PC-9 (cell line): ENCODE measurements at regions not wholly inside any gene's neighbourhood (a gene's known extent, or its start where the extent isn't known, plus 50 kb on each side); places are given as distances from the start of the nearest gene placed in this dataset.

Experiments
- BruUV-seq: library from RNA; stranded (reverse); fragments of 400-500 nt; replicated peaks from 2 replicates; lab custom pipeline; 2021; lab: Mats Ljungman, UMichigan
- CTCF ChIA-PET: fragments of 300-600 bp; sonication (Branson Sonifier 250); formaldehyde crosslinking; loops from one replicate; lab custom pipeline; 2022; ENCODE audit warnings: antibody characterized with exemption; lab: Charles Lee
- POLR2A ChIA-PET: fragments of 300-600 bp; sonication (Branson Sonifier 250); formaldehyde crosslinking; loops from one replicate; lab custom pipeline; 2022; ENCODE audit warnings: antibody characterized with exemption; ENCODE audit not compliant: unreplicated experiment; lab: Charles Lee
- DNase-seq, 2 experiments: peaks; one replicate each; pipeline versions ENCODE4 v3.0.0 to v3.0.0-alpha.2; 2015 to 2022; ENCODE audit warnings: mixed read lengths in 1 of 2
- H2AFZ ChIP-seq: fragments of 200-600 bp; sonication (generic); 2 replicates; pipeline ENCODE4 v1.8.1; 2017; ENCODE audit warnings: antibody characterized with exemption
- H3F3A ChIP-seq: fragments of 200-600 bp; sonication (generic); 2 replicates; pipeline ENCODE4 v1.8.1; 2017; ENCODE audit warnings: antibody characterized with exemption, mild to moderate bottlenecking, low read depth; ENCODE audit not compliant: insufficient read depth
- H3K27ac ChIP-seq: fragments of 200-600 bp; sonication (generic); 2 replicates; pipeline ENCODE4 v1.6.1; 2016; ENCODE audit warnings: mixed run types
- H3K27me3 ChIP-seq: fragments of 200-600 bp; sonication (generic); 2 replicates; pipeline ENCODE4 v1.6.1; 2016; ENCODE audit warnings: low read depth, mixed run types; ENCODE audit not compliant: insufficient read depth
- H3K36me3 ChIP-seq: fragments of 200-600 bp; sonication (generic); 2 replicates; pipeline ENCODE4 v1.6.1; 2016; ENCODE audit warnings: low read depth, mixed run types
- H3K4me1 ChIP-seq: fragments of 200-600 bp; sonication (generic); replicated peaks from 2 replicates; pipeline ENCODE4 v1.6.1; 2016; ENCODE audit warnings: mixed run types; ENCODE audit not compliant: insufficient read depth
- H3K4me2 ChIP-seq: fragments of 200-600 bp; sonication (generic); 2 replicates; pipeline ENCODE4 v1.6.1; 2017; ENCODE audit warnings: mixed run types
- H3K4me3 ChIP-seq: fragments of 200-600 bp; sonication (generic); 2 replicates; pipeline ENCODE4 v1.6.1; 2016; ENCODE audit warnings: mixed run types
- H3K79me2 ChIP-seq: fragments of 200-600 bp; sonication (generic); 2 replicates; pipeline ENCODE4 v1.6.1; 2017; ENCODE audit warnings: low read depth, mixed run types
- H3K9me2 ChIP-seq: fragments of 200-600 bp; sonication (generic); 2 replicates; pipeline ENCODE4 v1.8.1; 2017; ENCODE audit warnings: mild to moderate bottlenecking; ENCODE audit not compliant: insufficient read depth
- H3K9me3 ChIP-seq: fragments of 200-600 bp; sonication (generic); 2 replicates; pipeline ENCODE4 v1.8.1; 2016; ENCODE audit warnings: low read depth; ENCODE audit not compliant: insufficient read depth
- H4K20me1 ChIP-seq: fragments of 200-600 bp; sonication (generic); 2 replicates; pipeline ENCODE4 v1.8.1; 2017; ENCODE audit not compliant: insufficient read depth
- EZH2 ChIP-seq: fragments of 200-600 bp; sonication (generic); IDR thresholded peaks from 2 replicates; pipeline ENCODE4 v1.8.0; 2017; ENCODE audit warnings: antibody characterized with exemption, low read depth
- intact Hi-C: fragments of 100-400 bp; cut with micrococcal nuclease; formaldehyde crosslinking; loops from one replicate; pipeline ENCODE4 v1.10.0; 2022; ENCODE audit not compliant: unreplicated experiment
- TF ChIP-seq, protein P1 (sequence below): fragments of 200-600 bp; sonication (generic); conservative IDR thresholded peaks from 2 replicates; pipeline ENCODE4 v1.6.1; 2017; ENCODE audit warnings: mixed run types, antibody characterized with exemption, mild to moderate bottlenecking, moderate library complexity

DNA sequence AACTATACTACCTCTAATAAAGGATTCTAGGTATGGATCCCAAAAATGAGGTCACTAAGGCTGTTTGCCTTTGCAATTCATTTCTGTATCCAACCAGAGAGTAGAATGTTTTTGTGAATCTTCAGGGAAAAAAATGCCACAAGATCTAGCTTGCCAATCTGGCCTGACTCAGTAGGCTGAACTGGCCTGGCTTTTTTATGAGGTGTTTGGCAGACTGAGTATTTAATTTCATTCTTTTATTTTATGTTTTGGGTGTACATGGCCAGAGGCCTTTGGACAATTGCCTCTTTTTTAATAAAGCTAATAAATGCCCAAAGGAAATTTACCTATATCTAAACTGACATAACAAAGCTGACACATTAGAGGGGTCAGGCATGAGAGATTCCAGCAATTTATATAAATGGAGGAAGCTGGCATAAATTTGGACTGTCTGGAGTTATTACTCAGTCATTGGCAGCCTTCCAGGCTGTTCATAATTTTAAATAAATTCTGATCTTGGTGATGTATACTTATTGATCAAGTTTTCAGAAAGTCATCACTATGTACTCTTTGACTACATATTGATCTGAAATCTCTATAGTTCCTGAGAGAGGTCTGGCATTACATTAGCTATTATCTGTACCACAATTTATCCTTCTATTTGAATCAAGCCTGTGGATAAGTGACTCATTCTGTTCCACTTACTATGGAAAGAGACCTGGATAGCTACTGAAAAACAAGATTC, 376.4 kb upstream of the NOCT start:
- intact Hi-C loops, result no loop called here
- no peak overlapping the region for H3K4me3 ChIP-seq
- CTCF ChIA-PET, result no interaction called here
- H3K27me3 ChIP-seq, result no peaks in the 10 kb centered on the region
- no TSS peak for BruUV-seq
- H3K79me2 ChIP-seq, result no peaks in the 10 kb centered on the region
- no peaks in the 10 kb centered on the region for H4K20me1 ChIP-seq
- H3K9me2 ChIP-seq, result no peaks in the 10 kb centered on the region
- no peak for DNase-seq
- no peaks in the 10 kb centered on the region for H3F3A ChIP-seq
- H3K9me3 ChIP-seq, result no peaks in the 10 kb centered on the region
- POLR2A ChIA-PET, result interaction anchor here (0.6 kb wide), 1 partner anchor 294 kb away, joined by 5 read pairs; no protein-coding TSS in a partner anchor
- H3K4me1 ChIP-seq, result no peaks in the 10 kb centered on the region
- TF ChIP-seq EZH2, result no peak
- TF ChIP-seq, protein P1, sequence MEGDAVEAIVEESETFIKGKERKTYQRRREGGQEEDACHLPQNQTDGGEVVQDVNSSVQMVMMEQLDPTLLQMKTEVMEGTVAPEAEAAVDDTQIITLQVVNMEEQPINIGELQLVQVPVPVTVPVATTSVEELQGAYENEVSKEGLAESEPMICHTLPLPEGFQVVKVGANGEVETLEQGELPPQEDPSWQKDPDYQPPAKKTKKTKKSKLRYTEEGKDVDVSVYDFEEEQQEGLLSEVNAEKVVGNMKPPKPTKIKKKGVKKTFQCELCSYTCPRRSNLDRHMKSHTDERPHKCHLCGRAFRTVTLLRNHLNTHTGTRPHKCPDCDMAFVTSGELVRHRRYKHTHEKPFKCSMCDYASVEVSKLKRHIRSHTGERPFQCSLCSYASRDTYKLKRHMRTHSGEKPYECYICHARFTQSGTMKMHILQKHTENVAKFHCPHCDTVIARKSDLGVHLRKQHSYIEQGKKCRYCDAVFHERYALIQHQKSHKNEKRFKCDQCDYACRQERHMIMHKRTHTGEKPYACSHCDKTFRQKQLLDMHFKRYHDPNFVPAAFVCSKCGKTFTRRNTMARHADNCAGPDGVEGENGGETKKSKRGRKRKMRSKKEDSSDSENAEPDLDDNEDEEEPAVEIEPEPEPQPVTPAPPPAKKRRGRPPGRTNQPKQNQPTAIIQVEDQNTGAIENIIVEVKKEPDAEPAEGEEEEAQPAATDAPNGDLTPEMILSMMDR, result no peak
- H3K4me2 ChIP-seq, result no peak overlapping the region
- H3K36me3 ChIP-seq, result no peaks in the 10 kb centered on the region
- H2AFZ ChIP-seq, result no peak overlapping the region
- H3K27ac ChIP-seq, result no peak overlapping the region

DNA sequence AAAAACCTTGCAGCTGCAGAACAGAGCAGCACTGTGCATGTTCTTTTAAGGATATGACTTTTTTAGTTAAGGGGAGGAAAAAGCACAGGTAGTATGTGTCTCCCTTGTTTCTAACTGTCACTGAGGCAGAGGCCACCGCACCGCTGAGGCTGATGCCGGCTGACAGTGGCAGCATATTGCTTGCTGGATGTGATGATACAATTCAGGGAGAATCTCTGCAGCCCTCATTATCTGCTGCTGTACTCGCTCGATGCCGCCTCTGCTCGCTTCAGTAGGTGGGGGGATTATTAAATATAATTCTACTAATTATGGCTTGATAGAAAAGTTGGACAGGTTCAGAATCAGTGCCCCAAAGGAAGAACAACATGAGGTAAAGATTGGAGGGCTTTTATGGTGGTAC, 378.8 kb upstream of the NOCT start:
- Histone ChIP-seq H3K9me3 (no peaks in the 10 kb centered on the region), H3K27me3 (no peaks in the 10 kb centered on the region), H3K27ac (no peak overlapping the region), H3K4me3 (no peak overlapping the region), H3K4me2 (no peak overlapping the region), H3K4me1 (no peaks in the 10 kb centered on the region), H2AFZ (no peak overlapping the region), H3K79me2 (no peaks in the 10 kb centered on the region), H3K9me2 (no peaks in the 10 kb centered on the region), H4K20me1 (no peaks in the 10 kb centered on the region), H3K36me3 (no peaks in the 10 kb centered on the region), H3F3A (no peaks in the 10 kb centered on the region)
- no peak for TF ChIP-seq EZH2
- TF ChIP-seq, protein P1, result no peak
- intact Hi-C loops, result no loop called here
- DNase-seq, result no peak
- BruUV-seq, result no TSS peak
- ChIA-PET POLR2A (no interaction called here), CTCF (no interaction called here)

DNA sequence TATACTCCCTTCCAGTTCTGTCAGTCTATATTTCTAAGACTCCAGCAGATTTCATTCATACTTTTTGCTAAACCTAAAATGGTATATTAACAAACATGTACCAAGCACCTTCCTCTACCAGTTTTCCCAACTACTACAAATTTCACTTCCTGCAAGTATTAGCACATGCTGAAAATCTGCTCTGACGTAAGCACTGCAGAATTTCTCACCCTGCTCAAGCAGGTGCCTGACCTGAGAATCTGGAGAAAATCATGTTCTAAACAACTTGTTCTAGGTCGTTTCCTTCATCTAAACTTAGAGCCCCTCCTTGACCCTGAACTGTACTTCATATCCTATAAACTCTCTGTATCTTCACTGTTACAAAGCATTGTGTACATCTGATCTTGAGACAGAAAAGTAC, 380.7 kb upstream of the NOCT start:
- Histone ChIP-seq H3F3A (no peaks in the 10 kb centered on the region), H3K4me2 (no peak overlapping the region), H3K4me1 (no peaks in the 10 kb centered on the region), H3K4me3 (no peak overlapping the region), H4K20me1 (no peaks in the 10 kb centered on the region), H3K9me3 (no peaks in the 10 kb centered on the region), H3K27me3 (no peaks in the 10 kb centered on the region), H3K79me2 (no peaks in the 10 kb centered on the region), H3K27ac (no peak overlapping the region), H3K9me2 (no peaks in the 10 kb centered on the region), H2AFZ (no peak overlapping the region), H3K36me3 (no peaks in the 10 kb centered on the region)
- TF ChIP-seq, protein P1, result no peak
- TF ChIP-seq EZH2, result no peak
- ChIA-PET POLR2A (no interaction called here), CTCF (no interaction called here)
- BruUV-seq, result no TSS peak
- intact Hi-C loops, result no loop called here
- no peak for DNase-seq
